G401.6 (cell line): ENCODE measurements at regions not wholly inside any gene's neighbourhood (a gene's known extent, or its start where the extent isn't known, plus 50 kb on each side); places are given as distances from the start of the nearest gene placed in this dataset.

Experiments
- FAIRE-seq: peaks from 2 replicates; lab custom pipeline; 2012; peaks lifted over from hg19 to GRCh38; lab: Jason Lieb, UNC

DNA sequence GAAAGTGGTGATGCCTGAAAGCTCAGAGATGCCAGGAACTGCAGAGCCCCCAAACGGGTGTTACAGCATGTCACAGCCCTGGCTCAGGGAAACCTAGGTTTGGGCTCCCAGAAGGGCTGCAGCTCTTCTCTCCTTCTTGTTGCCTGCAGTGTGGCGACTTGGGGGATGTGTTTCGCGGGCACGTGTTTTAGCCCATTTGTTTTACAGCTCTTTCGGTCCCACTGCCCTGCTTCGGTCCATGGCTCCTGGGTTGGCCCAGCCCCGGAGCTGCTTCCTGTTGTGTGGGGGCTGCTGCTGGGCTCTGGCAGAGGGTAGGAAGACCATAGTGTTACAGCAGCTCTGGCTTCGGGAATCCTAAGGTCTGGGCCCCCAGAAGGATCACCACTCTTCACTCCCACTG lies 222.9 kb upstream of the RIOK2 start:
- FAIRE-seq: no peak

DNA sequence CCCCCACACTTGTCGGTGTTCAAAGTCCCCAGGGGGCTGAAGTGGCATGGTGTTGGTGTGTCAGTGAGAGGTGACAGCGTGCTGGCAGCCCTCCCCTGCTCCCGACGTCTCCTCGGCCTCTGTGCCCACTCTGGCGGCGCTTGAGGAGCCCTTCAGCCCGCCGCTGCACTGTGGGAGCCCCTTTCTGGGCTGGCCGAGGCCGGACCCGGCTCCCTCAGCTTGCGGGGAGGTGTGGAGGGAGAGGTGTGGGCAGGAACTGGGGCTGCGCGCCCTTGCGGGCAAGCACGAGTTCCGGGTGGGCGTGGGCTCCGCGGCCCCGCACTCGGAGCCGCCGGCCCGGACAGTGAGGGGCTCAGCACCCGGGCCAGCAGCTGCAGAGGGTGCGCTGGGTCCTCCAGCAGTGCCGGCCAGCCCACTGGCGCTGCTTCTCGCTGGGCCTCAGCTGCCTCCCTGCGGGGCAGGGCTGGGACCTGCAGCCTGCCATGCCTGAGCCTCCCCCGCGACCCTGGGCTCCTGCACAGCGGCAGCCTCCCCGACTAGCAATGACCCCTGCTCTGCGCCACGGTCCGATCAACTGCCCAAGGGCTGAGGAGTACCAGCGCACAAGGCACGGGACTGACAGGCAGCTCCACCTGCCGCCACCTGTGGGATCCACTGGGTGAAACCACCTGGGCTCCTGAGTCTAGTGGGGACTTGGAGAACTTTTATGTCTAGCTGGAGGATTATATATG lies 224.1 kb upstream of the RIOK2 start:
- no peak for FAIRE-seq

DNA sequence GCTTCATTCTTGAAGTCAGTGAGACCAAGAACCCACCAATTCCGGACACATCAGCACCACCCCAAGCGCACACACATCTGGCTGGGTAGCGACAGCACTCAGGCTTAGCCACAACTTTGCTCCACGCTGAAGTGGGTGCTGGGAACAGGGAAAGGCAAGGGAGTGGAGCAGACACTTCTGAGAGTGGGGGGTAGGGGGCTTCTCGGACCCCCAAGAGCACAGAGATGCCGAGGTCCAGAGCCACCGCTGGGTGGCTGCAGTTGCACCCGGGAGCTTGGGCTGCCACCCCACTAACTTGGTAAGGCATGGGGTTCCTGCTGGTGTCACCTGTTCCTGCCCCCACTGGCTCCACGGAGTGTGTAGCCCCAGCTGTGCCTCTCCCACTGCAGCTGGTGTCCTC lies 225.3 kb upstream of the RIOK2 start:
- no peak for FAIRE-seq

DNA sequence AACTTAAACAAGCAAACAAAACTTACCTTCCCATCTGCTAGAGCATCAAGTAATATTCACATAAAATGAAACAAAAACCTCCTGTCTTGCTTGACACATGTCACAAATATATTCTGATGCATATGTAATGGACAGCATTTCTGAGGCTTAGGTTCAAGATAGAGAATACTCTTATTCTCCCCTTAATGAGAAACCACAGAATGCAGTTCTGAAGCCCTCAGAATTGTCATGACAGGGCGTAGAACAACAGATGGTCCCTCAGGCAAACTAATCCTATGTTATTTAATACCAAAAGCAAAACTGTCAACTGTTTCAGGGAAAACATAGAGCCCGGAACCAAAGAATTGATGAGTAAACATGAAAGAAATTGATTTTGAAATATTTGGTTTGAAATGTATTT lies 229.9 kb upstream of the RIOK2 start:
- FAIRE-seq: no peak

DNA sequence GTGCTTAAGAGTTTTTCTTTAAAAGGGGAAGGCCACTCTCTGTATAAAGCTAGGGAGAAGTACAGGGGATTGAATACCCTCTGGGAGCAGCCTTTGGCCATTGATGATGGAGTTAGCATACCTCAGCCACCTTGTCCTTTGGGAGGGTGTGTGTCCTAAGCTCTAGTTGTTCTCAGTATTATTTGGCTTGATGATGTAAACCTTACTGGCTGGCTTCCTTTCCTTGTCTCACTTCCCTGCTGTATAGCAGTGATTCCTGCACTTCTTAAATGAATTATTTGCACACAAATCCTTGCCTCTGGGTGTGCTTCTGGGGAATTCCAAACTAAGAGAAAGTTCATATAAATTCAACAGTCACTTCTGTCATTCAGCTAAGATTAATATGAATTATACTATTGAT lies 234.9 kb upstream of the RIOK2 start:
- no peak for FAIRE-seq

DNA sequence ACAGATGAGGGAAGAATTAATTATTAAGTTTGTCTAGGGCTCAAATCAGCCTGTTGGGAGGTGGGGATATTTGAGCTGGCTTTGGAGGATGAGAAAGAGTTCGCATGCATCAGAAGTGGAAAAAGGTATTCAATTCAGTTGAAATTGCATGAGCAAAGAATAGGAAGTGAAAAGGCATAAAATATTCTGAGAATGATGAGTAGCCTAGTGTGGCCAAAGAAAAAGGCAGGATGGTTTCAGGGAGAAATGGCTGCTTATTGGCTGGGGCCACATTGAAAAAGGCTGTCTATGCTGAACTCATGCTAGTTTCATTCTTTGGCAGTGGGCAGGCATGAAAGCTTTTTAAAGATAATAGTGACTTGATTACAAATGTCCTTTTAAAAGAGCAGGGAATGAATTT lies 235.4 kb upstream of the RIOK2 start:
- no peak for FAIRE-seq

DNA sequence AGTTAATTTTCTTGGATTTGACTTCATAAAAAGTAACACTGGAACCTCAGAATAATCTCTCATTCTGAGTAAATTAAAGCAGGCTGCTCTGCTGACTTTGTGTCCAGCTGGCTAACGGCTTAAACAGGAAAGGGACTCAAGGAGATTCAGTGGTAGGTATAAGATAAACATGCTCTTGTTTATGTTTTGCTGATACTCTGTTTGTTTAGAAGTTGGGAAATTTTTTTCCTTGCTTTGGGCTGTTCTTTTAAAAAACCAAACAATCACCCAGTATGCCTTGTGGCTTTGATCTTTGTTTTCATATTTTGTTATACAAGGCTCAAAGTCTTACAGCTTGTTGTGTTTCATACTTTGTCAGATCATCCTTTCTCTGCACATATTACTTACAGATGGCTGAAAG lies 237.6 kb upstream of the RIOK2 start:
- FAIRE-seq: no peak

DNA sequence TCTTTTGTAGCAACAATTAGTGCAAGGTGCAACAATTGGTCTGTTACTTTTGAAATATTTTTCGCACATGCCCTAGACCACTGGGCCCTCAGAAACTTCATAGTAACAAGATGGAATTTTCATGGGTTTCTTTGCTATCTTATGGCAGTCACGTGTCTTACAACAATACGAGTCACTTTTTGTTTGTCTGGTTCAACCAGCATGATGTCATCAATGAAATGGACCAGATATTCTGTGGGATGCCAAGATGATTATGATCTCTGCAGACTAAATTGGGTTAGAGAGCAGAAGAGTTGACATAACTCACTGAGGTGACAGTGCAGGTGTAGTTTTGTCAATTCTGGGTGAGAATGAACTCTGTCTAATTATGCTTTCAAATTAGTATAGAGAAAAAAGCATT lies 239.6 kb upstream of the RIOK2 start:
- no peak for FAIRE-seq

DNA sequence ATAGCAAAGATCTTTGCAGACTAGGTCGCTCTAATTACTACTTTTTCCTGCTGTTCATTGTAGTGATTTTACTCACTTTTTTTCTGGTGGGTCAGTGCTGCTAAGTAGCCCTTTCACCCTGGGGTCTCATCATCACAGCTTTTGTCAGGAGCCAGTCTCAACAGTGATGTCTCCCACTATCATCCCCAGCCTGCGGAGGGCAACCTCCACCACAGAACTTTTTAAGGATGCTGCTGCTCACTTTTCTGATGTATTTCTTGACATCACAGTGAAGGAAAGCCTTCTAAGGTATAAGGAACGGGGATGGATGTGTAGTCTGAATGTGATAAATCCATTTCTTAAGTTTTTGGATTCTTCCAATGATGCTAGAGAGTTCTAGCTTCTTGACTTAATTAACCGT lies 242.5 kb upstream of the RIOK2 start:
- no peak for FAIRE-seq

DNA sequence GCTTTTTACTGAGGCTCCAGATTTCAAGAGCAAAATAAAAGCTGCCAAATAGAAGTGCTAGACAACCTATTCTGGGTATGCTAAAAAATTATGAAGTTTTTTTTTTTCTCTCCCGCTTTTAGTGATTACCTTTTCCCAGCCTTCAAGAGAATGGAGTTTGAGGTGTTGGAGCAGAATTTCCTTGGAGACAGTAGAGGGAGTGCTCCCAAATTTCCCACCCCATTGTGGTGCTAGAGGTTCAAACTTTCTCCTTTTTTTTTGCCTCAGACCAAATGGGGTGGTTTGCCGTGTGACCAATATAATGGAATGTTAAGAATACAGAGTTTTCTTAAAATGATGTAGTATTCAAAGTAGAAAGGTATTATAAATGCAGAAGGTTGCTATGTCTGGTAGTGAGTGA lies 244.2 kb upstream of the RIOK2 start:
- no peak for FAIRE-seq

DNA sequence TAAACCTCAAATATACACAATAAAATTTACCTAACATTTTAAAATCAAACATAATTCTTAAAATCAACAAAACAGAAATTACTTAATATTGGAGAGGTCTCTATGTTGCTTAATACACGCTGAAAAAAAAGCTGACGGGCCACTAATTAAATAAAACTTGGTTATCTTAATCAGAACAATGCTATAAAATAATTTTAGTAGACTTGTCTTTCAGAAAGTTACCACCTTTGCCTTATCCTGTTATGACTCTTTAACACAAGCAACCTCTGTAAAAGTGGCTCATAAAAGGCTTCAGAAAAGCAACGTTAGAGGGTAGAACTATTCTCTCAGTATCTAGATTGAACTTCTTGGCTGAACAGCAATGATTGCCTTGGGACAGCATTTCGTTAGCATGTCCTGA lies 251.0 kb upstream of the RIOK2 start:
- no peak for FAIRE-seq

DNA sequence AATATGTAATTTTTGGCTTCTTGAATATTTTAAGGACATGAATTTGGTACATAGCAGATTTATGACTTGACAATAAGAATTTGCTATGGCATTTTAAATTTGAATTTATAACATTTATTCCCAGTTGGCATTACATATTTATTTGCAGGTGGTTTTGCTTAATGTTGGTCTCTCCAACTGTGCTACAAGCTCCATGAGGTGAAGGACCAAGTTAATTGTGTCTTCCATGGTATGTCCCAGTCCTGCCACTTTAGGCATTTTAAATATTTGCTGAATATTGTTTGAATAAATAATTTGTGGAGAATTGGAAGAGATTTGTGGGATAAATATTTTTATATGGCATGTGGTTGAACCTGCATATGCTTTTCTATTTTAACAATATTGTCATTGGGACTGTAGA lies 253.4 kb upstream of the RIOK2 start:
- no peak for FAIRE-seq

DNA sequence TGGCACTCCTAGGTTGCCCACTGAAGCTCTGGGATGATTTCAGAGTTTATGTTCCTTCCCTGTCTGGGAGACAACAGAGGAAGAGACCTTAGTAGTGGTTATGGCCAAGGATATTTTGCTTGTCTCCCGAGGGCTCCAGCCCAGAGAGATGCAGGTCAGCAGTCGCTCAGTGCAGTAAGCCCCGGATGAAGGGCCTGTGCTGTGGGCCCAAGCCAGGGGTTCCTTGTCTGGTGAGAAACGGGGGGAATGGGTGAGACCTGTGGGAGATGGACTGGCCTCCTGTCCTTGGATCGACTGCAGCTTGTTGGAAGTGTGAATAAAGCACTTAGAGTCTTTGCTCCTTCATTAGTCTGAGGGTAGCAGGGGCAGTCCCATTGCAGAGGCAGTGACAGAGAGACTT lies 260.7 kb upstream of the RIOK2 start:
- no peak for FAIRE-seq

DNA sequence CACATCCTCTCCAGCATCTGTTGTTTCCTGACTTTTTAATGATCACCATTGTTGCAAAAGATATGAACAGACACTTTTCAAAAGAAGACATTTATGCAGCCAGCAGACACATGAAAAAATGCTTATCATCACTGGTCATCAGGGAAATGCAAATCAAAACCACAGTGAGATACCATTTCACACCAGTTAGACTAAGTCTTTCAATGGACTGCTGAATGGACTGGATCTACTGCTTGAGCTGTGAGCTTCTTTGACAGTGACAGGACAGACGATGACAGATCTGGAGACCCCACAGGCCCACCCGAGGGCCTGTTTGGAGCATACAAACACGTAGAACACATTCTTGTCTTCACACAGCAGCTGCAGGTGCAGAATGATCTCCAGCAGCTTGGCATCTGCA lies 266.1 kb upstream of the RIOK2 start:
- FAIRE-seq: no peak

DNA sequence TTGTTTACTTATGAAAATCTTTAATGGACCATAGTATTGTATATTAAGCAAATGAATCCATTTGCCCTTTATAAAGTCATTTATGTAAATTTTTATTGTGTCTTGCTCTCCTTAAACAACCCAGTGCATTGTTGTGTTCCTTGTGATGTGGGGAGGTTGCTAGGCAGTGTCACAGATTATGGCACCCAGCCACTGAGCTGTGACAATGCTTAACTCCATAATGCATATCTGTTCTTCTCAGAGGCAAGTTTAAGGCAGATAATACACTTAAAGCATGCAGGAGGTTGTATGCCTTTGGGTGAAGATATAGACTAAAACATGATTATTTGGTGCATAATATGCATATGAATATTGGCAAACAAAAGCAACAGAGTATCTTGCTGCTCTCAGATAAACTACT lies 269.6 kb upstream of the RIOK2 start:
- no peak for FAIRE-seq

DNA sequence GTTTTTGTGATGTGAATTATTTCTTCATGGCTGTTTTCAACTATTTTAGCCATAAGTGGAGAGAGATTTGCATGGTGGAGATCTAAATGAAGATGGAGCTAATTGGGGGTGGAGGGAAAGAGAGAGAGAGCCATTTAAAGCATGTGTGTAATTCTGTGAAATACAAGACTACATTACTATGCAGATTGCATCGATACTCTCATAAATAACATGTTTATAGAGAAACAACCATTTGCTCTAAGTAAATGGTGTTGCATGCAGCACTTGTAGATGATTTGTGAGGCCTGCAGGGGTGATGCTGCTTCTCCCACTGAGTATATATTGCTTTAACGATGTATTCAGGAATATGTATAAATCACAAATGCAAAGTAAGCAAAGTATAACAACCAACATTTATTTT lies 270.2 kb upstream of the RIOK2 start:
- FAIRE-seq: no peak

DNA sequence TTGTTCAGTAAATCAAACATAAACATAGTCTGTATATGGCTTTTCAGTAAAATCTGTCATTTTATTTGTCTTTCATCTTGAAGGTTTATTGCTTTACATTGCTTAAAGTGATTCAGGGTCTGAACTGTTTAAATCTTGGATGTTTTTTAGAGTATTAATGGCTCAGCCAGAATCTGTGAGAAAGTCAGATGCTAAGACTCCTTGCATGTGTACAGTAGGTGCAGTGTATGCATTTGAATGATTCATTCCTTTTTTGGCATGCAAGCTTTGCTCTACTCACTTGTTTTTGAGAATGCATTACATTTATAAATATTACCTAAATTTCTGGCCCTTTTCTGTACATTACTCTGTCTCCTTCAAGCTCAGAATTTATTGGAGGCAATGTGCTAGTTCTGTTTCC lies 271.0 kb upstream of the RIOK2 start:
- FAIRE-seq: no peak

DNA sequence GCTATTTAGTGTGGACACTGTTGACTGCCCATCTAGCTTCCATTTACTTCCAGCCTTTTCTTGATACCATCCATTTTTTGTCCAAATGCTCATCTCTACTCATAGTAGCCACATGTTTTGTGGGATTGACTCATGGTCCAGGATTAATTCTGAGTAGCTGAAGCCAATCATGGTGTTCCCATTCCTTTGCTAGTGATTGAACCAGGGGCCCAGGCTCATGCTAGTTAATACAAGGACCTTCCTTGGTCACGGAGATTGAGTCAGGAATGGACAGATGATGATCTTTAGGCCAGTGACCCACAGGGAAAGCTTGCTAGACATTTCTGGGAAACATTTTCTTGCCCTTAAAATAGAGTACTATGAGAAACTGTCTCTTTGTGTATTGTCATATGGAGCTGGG lies 272.9 kb upstream of the RIOK2 start:
- no peak for FAIRE-seq

DNA sequence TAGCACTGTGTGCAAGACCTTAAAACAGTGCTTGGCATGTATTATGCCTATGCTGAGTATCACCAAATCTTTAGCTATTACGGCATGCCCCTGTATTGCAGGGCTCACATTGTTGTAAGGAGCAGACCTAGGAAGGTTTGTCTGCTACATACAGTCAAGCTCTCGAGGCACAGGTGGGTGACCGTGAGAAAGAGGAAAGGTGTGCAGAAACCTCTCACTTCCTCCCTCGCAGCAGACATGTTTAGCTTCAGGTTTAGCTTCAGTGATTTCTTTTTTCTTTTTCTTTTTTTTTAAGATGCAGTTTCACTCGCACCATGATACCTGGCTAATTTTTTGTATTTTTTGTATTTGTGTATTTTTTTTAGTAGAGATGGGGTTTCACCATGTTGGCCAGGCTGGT lies 275.8 kb upstream of the RIOK2 start:
- no peak for FAIRE-seq

DNA sequence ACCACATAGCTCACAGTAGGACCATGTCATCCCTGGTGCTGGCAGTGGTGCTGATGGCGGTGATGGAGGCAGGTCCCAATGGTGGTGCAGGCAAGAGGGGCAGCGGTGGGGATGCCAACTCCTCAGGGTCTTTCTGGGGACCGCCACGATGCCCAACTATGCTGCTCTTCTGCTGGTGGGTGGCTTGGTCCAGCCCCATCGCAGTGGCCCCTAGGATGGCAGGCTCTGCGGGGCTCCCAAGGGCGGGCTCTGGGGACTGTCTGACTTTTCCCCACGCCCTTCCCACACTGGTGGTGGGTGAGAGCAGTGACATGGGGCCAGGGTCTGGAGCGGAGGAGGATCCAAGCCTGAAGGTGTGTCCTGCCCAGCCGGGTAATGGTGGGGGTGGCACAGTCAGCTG lies 288.9 kb upstream of the RIOK2 start:
- no peak for FAIRE-seq

DNA sequence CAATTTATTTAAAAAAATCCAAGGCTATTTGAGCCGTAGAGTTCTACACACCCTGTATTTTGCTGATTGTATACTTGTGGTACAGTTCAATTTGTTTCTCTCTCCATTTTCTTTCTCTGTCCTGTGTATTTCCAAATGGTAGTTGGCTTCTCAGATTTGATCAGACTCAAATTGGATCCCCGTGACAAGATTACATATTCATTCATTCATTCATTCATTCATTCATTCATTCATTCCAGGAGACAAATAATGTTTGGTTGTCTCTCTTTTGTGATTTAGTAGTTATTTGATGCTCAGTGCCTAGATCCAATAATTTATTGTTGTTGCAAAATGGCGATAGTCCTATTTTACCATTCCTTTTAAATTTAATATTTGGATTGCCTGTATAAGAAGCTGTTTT lies 292.8 kb upstream of the RIOK2 start:
- FAIRE-seq: no peak

DNA sequence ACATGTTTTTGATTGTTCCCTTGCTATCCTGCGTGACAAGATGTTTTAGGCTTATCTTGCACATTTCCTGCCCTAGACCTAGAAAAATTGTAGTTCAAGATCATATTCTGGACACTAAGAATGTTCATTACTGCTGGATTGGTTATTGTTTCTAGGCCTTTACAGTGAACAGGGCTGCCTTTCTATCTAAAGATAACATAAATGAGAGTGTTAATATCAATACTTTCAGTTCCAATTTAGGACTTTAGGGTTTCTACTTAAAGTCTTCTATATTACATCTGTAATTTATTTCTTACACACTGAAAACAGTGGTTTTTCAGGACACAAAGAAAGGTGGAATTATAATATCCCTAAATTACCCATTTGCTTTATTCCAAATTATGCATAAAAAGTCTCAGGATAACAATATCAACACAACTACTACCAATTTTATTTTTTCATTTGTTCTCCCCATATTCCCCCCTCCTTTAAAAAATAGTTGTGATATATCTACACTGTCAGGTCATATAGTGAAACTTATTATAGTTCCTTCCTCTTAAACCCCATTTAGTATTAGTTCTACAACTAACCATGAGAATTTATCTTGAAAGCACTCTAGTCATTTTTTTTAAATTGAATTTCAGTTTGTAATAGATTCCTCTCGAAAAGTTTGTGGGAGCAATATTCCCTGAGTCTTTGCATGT lies 293.9 kb upstream of the RIOK2 start:
- FAIRE-seq: no peak

DNA sequence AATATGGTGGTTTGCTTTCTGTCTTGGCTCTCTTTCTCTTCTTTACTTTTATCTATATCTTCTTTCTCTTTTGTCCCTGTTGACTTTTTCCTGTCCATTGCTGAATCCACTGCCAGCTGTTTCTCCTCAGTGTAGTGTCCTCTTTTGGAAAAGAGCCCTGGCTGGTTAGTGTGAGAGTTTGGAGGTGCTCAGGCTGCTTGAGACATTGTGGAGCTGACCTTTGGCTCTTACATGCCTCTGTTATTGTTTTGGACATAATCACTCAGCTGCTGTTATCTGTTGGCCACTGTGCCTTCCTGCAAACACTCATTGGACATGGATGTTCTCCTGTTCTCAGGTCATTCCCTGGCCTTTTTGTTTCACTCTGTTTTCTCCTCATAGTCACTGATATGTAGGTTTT lies 295.4 kb upstream of the RIOK2 start:
- no peak for FAIRE-seq

DNA sequence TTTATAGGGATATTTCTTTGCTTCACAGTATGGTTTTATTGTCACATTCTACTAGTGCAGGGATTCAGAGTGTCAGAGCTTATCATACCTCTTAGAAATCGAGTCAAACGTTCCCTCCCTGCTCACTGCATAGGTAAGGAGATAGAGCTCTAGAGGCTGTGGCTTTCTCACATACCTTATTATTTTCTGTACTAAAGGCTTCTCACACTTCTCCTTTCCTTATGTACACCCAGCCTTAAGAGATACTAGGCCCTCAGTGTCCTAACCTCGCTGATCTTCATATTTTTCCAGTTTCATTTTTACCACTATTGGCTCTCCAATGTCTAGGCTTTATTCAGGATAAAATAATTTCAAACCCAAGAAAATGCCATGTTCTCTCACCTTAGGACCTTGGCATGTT lies 297.3 kb upstream of the RIOK2 start:
- FAIRE-seq: no peak
